ENCODE measurements at regions not wholly inside any gene's neighbourhood (a gene's known extent, or its start where the extent isn't known, plus 50 kb on each side); places are given as distances from the start of the nearest gene placed in this dataset.

DNA sequence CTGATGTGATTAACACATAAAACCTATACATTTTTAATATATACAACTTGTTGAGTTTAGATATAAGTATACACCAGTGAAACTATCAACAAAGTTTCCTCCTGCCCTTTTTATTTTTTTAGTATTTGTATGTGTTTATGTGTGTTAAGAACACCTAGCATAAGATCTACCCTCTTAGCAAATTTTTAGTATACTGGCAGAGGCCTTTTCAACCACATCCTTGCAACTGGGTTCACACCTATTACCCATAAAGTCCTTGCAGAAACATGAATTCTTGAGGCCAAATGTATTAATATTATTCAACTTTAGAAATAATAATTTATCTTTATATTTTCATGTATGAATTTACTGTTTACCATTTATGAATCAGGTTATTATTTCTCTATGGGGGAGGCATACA is 119.7 kb upstream of the CRIM1 start:
- no peak overlapping the region for H3K4me3 ChIP-seq (ENCODE audit: low read depth in 1 of 3, low read length in 3 of 3)

More for the DNA sequence above, 119.7 kb upstream of the CRIM1 start:
- no peaks in the 10 kb centered on the region for H3K36me3 ChIP-seq (ENCODE audit: control insufficient read depth in 4 of 4, insufficient read depth in 3 of 4, low read depth in 1 of 4, low read length in 3 of 4)
- H3K9ac ChIP-seq (ENCODE audit: low read depth in 1 of 2, low read length in 2 of 2), result no peak overlapping the region
- no peak for DNase-seq (ENCODE audit: low spot score)
- H3K27me3 ChIP-seq (ENCODE audit: control insufficient read depth in 4 of 4, insufficient read depth in 4 of 4, low read length in 3 of 4), result no peaks in the 10 kb centered on the region
- H3K27ac ChIP-seq (ENCODE audit: low read depth in 1 of 2, low read length in 2 of 2), result no peak overlapping the region
- H3K9me3 ChIP-seq (ENCODE audit: control insufficient read depth in 4 of 4, low read length in 3 of 4), result no peaks in the 10 kb centered on the region
- H3K4me1 ChIP-seq (ENCODE audit: control insufficient read depth in 4 of 4, insufficient read depth in 4 of 4, low read length in 3 of 4), result no peaks in the 10 kb centered on the region
- TF ChIP-seq RXRA (IDR thresholded peaks at IDR 0.05) (no peak), RAD21 (IDR thresholded peaks at IDR 0.05) (no peak), YY1 (IDR thresholded peaks at IDR 0.05) (no peak), HNF4A (conservative IDR thresholded peaks at IDR 0.05) (no peak), NR2F2 (IDR thresholded peaks at IDR 0.05) (no peak), FOXA2 (IDR thresholded peaks at IDR 0.05) (no peak), EGR1 (IDR thresholded peaks at IDR 0.05; ENCODE audit: low read depth in 2 of 2) (no peak), JUND (IDR thresholded peaks at IDR 0.05) (no peak), REST (IDR thresholded peaks at IDR 0.05) (no peak), GABPA (IDR thresholded peaks at IDR 0.05 in 1 of 2, conservative IDR thresholded peaks at IDR 0.05 in 1 of 2) (no peak), SP1 (IDR thresholded peaks at IDR 0.05) (no peak)
- TF ChIP-seq, protein P1, sequence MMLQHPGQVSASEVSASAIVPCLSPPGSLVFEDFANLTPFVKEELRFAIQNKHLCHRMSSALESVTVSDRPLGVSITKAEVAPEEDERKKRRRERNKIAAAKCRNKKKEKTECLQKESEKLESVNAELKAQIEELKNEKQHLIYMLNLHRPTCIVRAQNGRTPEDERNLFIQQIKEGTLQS (IDR thresholded peaks at IDR 0.05), result no peak
- TF ChIP-seq, protein P2, sequence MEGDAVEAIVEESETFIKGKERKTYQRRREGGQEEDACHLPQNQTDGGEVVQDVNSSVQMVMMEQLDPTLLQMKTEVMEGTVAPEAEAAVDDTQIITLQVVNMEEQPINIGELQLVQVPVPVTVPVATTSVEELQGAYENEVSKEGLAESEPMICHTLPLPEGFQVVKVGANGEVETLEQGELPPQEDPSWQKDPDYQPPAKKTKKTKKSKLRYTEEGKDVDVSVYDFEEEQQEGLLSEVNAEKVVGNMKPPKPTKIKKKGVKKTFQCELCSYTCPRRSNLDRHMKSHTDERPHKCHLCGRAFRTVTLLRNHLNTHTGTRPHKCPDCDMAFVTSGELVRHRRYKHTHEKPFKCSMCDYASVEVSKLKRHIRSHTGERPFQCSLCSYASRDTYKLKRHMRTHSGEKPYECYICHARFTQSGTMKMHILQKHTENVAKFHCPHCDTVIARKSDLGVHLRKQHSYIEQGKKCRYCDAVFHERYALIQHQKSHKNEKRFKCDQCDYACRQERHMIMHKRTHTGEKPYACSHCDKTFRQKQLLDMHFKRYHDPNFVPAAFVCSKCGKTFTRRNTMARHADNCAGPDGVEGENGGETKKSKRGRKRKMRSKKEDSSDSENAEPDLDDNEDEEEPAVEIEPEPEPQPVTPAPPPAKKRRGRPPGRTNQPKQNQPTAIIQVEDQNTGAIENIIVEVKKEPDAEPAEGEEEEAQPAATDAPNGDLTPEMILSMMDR (IDR thresholded peaks at IDR 0.05; ENCODE audit: low read depth, low read length, missing input control), result no peak
- TF ChIP-seq, protein P3, sequence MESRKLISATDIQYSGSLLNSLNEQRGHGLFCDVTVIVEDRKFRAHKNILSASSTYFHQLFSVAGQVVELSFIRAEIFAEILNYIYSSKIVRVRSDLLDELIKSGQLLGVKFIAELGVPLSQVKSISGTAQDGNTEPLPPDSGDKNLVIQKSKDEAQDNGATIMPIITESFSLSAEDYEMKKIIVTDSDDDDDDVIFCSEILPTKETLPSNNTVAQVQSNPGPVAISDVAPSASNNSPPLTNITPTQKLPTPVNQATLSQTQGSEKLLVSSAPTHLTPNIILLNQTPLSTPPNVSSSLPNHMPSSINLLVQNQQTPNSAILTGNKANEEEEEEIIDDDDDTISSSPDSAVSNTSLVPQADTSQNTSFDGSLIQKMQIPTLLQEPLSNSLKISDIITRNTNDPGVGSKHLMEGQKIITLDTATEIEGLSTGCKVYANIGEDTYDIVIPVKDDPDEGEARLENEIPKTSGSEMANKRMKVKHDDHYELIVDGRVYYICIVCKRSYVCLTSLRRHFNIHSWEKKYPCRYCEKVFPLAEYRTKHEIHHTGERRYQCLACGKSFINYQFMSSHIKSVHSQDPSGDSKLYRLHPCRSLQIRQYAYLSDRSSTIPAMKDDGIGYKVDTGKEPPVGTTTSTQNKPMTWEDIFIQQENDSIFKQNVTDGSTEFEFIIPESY (IDR thresholded peaks at IDR 0.05), result no peak
- TF ChIP-seq, protein P4, sequence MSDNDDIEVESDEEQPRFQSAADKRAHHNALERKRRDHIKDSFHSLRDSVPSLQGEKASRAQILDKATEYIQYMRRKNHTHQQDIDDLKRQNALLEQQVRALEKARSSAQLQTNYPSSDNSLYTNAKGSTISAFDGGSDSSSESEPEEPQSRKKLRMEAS (IDR thresholded peaks at IDR 0.05), result no peak
